Common myeloid progenitor, CD34-positive (primary cell): ENCODE measurements at regions not wholly inside any gene's neighbourhood (a gene's known extent, or its start where the extent isn't known, plus 50 kb on each side); places are given as distances from the start of the nearest gene placed in this dataset.
A peak's percentile ranks its signal among the peaks of the same experiment; 100 is the strongest.

Experiments used
- CTCF ChIA-PET: fragments of 350-600 bp; sonication (Branson Sonifier 250); formaldehyde crosslinking; loops from one replicate; lab custom pipeline; 2021; ENCODE audit warnings: antibody characterized with exemption; lab: Charles Lee
- POLR2A ChIA-PET: fragments of 350-600 bp; sonication (Branson Sonifier 250); formaldehyde crosslinking; loops from one replicate; lab custom pipeline; 2021; ENCODE audit warnings: antibody characterized with exemption; lab: Charles Lee
- DNase-seq, 3 donors: peaks; one replicate each; pipeline versions ENCODE4 v3.0.0 to v3.0.0-alpha.2; 2013
- H3K27ac ChIP-seq, 2 experiments: 1 replicate in 1 of 2; 2 replicates in 1 of 2; pipeline ENCODE4 v1.7.0; 2013; ENCODE audit warnings: inconsistent platforms in 2 of 2, low read length in 2 of 2, mild to moderate bottlenecking in 2 of 2, low read depth in 1 of 2, moderate library complexity in 1 of 2; ENCODE audit not compliant: severe bottlenecking in 2 of 2, insufficient read depth in 1 of 2, poor library complexity in 1 of 2
- H3K27me3 ChIP-seq, 5 experiments: replicated peaks in 2 of 5; 1 replicate in 3 of 5; 2 replicates in 2 of 5; pipeline versions ENCODE4 v1.6.1 to v1.7.0; 2013; ENCODE audit warnings: low read length in 4 of 5, mild to moderate bottlenecking in 2 of 5, moderate library complexity in 2 of 5, inconsistent platforms in 1 of 5; ENCODE audit not compliant: insufficient read depth in 5 of 5, control insufficient read depth in 4 of 5
- H3K36me3 ChIP-seq, 4 experiments: 1 replicate in 2 of 4; 2 replicates in 2 of 4; pipeline versions ENCODE4 v1.6.1 to v1.7.0; 2013; ENCODE audit warnings: low read length in 3 of 4, control low read depth in 1 of 4, mild to moderate bottlenecking in 1 of 4; ENCODE audit not compliant: control insufficient read depth in 4 of 4, insufficient read depth in 4 of 4
- H3K4me1 ChIP-seq, 4 experiments: 1 replicate in 3 of 4; 2 replicates in 1 of 4; pipeline versions ENCODE4 v1.6.1 to v1.7.1; 2013; ENCODE audit warnings: low read length in 3 of 4, mild to moderate bottlenecking in 3 of 4, control low read depth in 1 of 4, inconsistent platforms in 1 of 4, moderate library complexity in 1 of 4; ENCODE audit not compliant: control insufficient read depth in 4 of 4, insufficient read depth in 4 of 4; ENCODE audit errors: control extremely low read depth in 1 of 4
- H3K4me3 ChIP-seq, 7 experiments: 1 replicate in 4 of 7; 2 replicates in 3 of 7; pipeline versions ENCODE4 v1.5.1 to v1.7.0; 2013; ENCODE audit warnings: mild to moderate bottlenecking in 7 of 7, low read length in 6 of 7, moderate library complexity in 6 of 7, inconsistent platforms in 2 of 7, low read depth in 2 of 7, control low read depth in 1 of 7; ENCODE audit not compliant: insufficient read depth in 4 of 7, control insufficient read depth in 1 of 7; ENCODE audit errors: extremely low read depth in 1 of 7
- H3K9me3 ChIP-seq, 5 experiments: 1 replicate in 4 of 5; 2 replicates in 1 of 5; pipeline versions ENCODE4 v1.6.1 to v1.7.1; 2013; ENCODE audit warnings: low read length in 4 of 5, mild to moderate bottlenecking in 2 of 5, inconsistent platforms in 1 of 5, low read depth in 1 of 5, moderate library complexity in 1 of 5; ENCODE audit not compliant: control insufficient read depth in 4 of 5, insufficient read depth in 2 of 5; ENCODE audit errors: control extremely low read depth in 1 of 5
- WGBS: methylation state at CpG from one replicate; pipeline ENCODE4 v1.1.5; 2013; ENCODE audit not compliant: insufficient coverage; 5-methylcytosine and 5-hydroxymethylcytosine counted together

DNA sequence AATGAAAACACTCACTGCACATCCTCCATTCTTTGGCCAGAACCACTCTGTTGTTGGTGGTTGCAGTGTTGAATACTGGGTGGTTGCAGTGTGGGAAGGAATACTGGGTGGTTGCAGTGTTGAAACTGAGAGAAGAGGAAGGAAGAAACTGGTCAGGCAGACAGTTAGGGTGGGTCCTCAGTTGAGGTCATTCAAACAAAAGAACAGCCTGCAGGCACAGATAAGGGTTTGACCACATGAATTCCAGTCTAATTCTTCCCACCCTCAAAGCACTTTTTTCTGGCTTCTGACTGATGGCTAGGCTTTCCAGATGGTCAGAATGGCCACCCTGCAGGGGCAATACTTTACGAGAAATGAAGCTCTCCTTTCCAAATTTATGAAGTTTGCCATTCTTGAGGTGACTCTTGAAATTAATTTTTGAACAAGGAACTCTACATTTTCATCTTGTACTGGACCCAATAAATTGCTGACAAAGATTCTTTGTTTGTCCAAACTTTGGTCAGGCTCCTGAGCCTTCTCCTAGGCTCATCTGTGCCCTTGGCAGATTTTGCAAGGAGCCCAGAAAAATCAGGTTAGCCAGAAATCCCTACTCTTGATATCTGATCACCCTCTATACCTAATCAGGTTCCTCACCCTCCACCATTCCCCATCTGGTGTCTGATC lies 596.6 kb upstream of the CDH5 start:
- ChIA-PET POLR2A (no interaction called here), CTCF (no interaction called here)
- DNase-seq: peak in 1 of 3 donors; percentile 2
- Histone ChIP-seq H3K9me3 (peaks cover 0 to 12% (median 2%) of the 10 kb centered on the region in 5 experiments), H3K36me3 (no peaks in the 10 kb centered on the region), H3K27me3 (no peaks in the 10 kb centered on the region), H3K4me1 (no peaks in the 10 kb centered on the region), H3K27ac (no peak overlapping the region), H3K4me3 (no peak overlapping the region)
- WGBS: no CpG with 5 or more reads among the region's 1 CpG

DNA sequence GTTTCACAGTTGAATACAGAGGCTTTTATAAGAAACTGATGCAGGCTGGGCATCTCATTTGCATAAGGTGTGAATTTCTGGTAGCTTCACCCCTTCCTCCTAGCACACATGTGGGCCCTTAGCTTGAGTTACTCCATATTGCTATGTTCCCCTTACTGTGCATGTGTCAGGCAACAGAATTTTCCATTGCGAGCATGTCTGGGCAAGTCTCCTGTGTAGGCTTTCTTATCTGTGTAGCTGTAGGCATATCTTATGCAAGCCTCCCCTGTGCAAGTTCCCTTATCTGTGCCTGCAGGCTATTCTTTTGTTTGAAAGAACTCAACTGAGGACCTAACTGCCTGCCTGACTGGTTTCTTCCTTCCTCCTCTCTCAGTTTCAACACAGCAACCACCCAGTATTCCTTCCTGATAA lies 597.4 kb upstream of the CDH5 start:
- no peaks in the 10 kb centered on the region for H3K27me3 ChIP-seq
- H3K36me3 ChIP-seq: no peaks in the 10 kb centered on the region
- no peak overlapping the region for H3K27ac ChIP-seq
- POLR2A ChIA-PET: no interaction called here
- CTCF ChIA-PET: no interaction called here
- H3K4me1 ChIP-seq: no peaks in the 10 kb centered on the region
- H3K4me3 ChIP-seq: no peak overlapping the region
- WGBS: no CpG with 5 or more reads among the region's 1 CpG
- peak; percentile 2 to 44 (median 26) for DNase-seq
- H3K9me3 ChIP-seq: peaks cover 0 to 12% (median 5%) of the 10 kb centered on the region in 5 experiments

- Histone ChIP-seq H3K4me3 (no peak overlapping the region), H3K27me3 (no peaks in the 10 kb centered on the region), H3K4me1 (no peaks in the 10 kb centered on the region), H3K9me3 (peaks cover 0 to 12% (median 5%) of the 10 kb centered on the region in 5 experiments), H3K36me3 (no peaks in the 10 kb centered on the region), H3K27ac (no peak overlapping the region)
- WGBS: 86% methylated on average over 4 of the region's 4 CpGs
- ChIA-PET CTCF (interaction anchor here (1.0 kb wide), 1 partner anchor 21 kb away, joined by 3 read pairs; no protein-coding TSS in a partner anchor), POLR2A (no interaction called here)
- no peak for DNase-seq
Measured at GRCh38 chr16:65767125-65767524, 599.4 kb upstream of the CDH5 start.

DNA sequence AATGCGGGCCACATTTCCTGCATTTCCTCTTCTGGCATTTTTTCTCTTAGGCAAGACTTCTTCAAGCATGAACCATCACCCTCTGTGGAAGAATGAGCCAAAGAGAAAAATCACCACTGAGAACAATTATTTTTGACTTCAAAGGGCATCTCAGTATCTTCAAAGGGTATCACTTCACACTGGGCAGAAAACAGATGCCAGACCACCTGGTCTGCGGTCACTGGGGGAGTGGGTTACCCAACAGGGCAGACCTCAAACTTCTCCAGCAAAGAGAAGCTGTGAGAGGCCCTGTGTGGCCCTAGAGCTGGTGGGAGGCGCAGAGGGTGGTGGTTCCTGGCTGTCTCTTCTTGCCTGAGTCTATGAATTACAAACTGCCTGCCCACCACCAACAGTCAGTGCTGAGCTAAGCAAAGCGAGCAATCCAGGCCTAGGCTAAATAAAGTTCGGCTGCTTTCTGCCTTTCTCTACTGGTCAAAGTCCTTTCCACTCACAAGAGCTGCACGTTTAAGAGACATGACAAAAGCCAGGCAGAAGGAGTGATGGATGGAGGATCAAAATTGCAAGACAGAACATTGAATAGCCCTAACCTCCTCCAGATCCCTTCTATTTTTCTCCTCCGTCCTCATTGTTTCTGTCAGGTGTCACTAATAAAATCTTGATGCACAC lies 602.7 kb upstream of the CDH5 start:
- WGBS: 76% methylated on average over 3 of the region's 7 CpGs
- H3K4me3 ChIP-seq: no peak overlapping the region

DNA sequence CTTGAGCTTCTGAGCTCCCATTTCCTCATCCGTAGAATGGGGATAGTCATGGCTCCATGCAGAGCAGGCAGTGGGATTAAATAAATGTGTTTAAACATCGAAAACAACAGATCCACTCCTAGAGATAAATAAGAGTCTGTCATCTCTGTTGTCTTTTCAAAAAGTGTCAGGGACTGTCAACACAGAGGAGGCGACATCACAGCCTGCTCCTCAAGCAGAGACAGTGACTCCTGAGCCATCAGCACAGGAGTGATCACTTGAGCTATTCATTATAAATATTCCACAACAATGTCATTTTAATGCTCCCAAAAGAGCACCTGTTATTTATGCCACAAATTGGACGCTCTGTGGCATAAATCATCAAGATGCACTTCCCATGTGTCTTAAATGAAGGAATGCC lies 605.6 kb upstream of the CDH5 start:
- ChIA-PET POLR2A (no interaction called here), CTCF (no interaction called here)
- Histone ChIP-seq H3K27ac (no peak overlapping the region), H3K27me3 (no peaks in the 10 kb centered on the region), H3K4me3 (no peak overlapping the region), H3K9me3 (peaks cover 0 to 2% (median 0%) of the 10 kb centered on the region in 5 experiments), H3K36me3 (no peaks in the 10 kb centered on the region), H3K4me1 (no peaks in the 10 kb centered on the region)
- 84% methylated on average over 3 of the region's 4 CpGs for WGBS
- no peak for DNase-seq

More for the DNA sequence above, 602.7 kb upstream of the CDH5 start:
- H3K9me3 ChIP-seq: peaks cover 0 to 4% (median 0%) of the 10 kb centered on the region in 5 experiments
- H3K27me3 ChIP-seq: no peaks in the 10 kb centered on the region
- ChIA-PET CTCF (no interaction called here), POLR2A (no interaction called here)
- no peaks in the 10 kb centered on the region for H3K4me1 ChIP-seq
- no peak overlapping the region for H3K27ac ChIP-seq
- DNase-seq: no peak
- no peaks in the 10 kb centered on the region for H3K36me3 ChIP-seq

- POLR2A ChIA-PET: no interaction called here
- Histone ChIP-seq H3K27ac (no peak overlapping the region), H3K27me3 (no peaks in the 10 kb centered on the region), H3K9me3 (no peaks in the 10 kb centered on the region), H3K4me1 (no peaks in the 10 kb centered on the region), H3K36me3 (no peaks in the 10 kb centered on the region), H3K4me3 (no peak overlapping the region)
- WGBS: 94% methylated on average over 3 of the region's 4 CpGs
- CTCF ChIA-PET: no interaction called here
- DNase-seq: no peak
Measured at GRCh38 chr16:65758620-65759019, 607.9 kb upstream of the CDH5 start.

DNA sequence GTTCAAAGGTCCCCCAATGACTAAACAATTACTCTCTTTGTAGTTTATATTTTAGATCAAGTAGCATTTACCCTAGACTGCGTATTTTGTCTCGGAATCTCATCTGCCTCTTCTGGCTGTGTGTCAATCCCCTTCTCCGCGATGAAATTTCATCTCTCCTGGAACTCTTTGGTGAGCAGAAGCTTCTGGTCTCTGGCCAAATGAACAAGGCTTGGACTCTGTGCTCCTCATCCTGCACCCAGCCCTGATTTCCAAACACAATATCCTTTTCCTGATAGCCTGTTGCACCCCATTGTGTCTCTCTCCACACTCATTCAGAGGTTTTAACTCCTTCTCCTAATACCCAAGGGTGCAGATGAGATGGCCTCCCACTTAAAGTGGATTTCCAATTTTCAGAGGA lies 609.4 kb upstream of the CDH5 start:
- no peak overlapping the region for H3K4me3 ChIP-seq
- DNase-seq: no peak
- no peaks in the 10 kb centered on the region for H3K36me3 ChIP-seq
- no peaks in the 10 kb centered on the region for H3K9me3 ChIP-seq
- ChIA-PET POLR2A (no interaction called here), CTCF (no interaction called here)
- no peaks in the 10 kb centered on the region for H3K4me1 ChIP-seq
- H3K27me3 ChIP-seq: peaks cover 0 to 5% (median 0%) of the 10 kb centered on the region in 5 experiments
- no peak overlapping the region for H3K27ac ChIP-seq
- 85% methylated on average over 4 of the region's 4 CpGs for WGBS
